GM12873 (cell line): ENCODE measurements at regions not wholly inside any gene's neighbourhood (a gene's known extent, or its start where the extent isn't known, plus 50 kb on each side); places are given as distances from the start of the nearest gene placed in this dataset.

Experiments used
- TF ChIP-seq, protein P1 (sequence below): IDR thresholded peaks from 2 replicates; pipeline ENCODE4 v1.5.1; 2012; ENCODE audit warnings: low read depth, mild to moderate bottlenecking, moderate library complexity, low read length, control low read depth; ENCODE audit not compliant: insufficient read depth; ENCODE audit errors: missing control alignments

DNA sequence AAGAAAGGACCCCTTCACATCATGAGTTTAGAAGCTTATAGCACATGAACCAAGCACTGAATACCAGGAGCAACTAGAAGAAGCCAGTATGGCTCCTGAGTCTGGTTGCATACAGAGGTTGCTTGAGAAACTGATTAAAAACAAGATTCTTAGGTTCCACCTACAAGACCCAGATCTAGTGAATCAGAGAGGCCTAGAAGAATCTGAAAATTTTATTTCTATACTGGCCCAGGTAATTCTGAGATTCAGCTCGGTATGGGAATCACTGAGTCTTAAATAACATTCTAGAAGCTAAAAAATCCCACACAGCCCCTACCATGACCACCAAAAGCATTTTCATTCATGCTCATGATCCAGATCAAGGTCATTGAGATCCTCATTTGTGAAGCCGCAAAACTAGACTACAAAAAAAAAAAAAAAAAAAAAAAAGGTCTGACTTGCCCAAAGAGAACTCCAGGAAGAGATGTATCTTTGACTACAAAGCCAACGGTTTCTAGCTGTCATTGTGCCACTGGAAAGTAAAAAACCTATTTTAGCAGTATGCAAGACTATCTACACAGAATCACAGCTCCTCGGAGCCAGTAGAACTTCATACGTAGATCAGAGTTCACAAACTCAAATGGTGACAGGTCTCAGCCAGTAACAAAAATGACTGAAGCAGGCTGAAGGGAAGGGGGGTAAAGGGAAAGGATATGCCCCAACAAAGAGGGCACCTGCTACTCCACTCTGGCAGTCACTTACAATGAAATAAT, 168.4 kb upstream of the EGLN3 start:
- TF ChIP-seq, protein P1, sequence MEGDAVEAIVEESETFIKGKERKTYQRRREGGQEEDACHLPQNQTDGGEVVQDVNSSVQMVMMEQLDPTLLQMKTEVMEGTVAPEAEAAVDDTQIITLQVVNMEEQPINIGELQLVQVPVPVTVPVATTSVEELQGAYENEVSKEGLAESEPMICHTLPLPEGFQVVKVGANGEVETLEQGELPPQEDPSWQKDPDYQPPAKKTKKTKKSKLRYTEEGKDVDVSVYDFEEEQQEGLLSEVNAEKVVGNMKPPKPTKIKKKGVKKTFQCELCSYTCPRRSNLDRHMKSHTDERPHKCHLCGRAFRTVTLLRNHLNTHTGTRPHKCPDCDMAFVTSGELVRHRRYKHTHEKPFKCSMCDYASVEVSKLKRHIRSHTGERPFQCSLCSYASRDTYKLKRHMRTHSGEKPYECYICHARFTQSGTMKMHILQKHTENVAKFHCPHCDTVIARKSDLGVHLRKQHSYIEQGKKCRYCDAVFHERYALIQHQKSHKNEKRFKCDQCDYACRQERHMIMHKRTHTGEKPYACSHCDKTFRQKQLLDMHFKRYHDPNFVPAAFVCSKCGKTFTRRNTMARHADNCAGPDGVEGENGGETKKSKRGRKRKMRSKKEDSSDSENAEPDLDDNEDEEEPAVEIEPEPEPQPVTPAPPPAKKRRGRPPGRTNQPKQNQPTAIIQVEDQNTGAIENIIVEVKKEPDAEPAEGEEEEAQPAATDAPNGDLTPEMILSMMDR = no peak

DNA sequence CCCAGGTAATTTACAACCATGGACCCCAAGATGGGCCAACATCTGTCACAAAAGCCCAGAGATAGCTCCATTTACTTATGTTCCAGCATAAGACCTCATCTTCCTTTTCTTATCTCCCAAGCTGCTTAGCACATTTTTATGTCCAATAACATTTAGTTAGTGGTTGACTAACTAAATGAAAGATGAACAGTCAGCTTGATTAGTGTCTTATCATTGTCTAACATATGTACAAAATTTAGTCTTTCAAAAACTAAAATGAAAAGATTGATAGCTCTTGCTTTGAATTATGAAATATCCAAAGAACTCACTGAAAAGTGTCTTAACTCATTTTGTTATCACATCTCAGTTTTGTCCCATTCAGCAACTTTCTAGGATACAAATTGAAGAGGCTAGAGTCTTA, 163.1 kb upstream of the EGLN3 start:
- TF ChIP-seq, protein P1 = no peak

DNA sequence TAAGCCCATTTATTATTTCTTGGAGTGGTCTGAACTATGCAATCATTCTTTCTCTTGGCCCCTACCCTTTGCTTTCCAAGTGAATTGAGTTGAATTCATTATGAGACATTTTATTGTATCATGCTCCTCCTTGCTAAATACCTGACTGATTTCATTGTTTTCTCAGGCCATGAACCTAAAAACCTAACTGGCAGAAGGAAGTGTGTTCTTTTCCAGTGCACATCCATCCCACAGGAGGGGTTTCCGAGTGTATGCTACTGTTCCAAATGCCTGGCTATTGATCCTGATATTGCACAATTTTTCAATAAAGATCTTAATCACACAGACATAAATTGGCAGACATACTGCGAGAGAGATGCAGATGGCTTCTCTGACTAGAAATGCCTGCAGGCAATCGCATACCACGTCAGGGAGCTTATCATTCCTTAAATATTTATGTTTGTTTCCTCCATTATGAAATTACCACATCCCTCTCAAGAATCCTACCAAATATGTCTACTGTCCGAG, 162.2 kb upstream of the EGLN3 start:
- TF ChIP-seq, protein P1 = no peak

DNA sequence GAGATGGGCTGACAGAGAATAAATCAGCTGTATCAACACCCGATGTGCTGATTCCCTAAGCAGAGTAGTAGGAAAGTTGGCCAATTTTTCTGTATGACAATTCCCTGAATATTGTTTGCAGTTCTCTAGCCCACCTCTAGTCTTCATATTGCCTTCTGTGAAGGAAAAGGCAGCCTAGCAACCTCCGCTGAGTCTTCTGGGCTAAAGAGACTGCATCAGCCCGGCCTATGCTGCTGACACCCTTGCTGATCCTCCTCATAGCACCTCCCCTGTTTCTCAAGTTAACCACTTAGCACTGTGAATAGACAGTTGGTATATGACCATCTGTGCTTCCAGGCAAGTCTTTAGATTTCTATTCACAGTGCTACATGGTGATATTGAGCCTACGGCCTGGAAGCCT, 161.1 kb upstream of the EGLN3 start:
- TF ChIP-seq, protein P1 = peak; percentile 8

DNA sequence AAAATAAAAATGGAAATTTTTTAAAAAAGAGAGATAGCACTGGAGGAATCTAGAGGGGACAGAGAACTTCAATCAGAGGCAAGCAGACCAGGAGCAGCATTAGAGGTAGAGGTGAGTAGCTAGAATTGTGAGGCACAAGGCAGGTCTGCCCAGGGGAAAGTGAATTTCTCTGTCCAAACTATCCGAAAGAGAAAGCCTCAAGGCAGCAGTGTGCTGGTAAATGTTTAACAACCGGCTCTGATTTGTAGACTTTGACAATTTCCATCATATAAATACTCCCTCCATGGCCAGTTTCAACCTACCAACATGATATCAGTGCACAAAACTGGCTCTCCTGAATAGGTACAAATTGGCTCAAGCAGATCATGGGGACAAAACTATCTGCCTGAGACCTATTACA, 160.6 kb upstream of the EGLN3 start:
- TF ChIP-seq, protein P1 = no peak

DNA sequence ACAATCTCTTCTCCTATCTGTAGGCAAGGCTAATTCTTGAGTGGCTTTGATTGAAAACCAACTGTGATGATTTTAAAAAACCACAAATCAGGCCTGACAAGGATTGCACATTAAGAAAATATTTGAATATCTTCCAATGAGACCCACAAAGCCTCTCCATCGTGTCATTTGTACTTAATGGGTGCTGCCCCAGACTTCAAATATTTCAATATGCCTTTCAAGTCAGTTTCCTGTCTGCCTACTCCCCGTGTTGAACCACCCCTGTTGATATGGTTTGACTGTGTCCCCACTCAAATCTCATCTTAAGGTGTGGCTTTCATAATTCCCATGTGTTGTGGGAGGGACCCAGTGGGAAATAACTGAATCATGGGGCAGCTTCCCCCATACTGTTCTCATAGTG, 159.7 kb upstream of the EGLN3 start:
- TF ChIP-seq, protein P1 = no peak

DNA sequence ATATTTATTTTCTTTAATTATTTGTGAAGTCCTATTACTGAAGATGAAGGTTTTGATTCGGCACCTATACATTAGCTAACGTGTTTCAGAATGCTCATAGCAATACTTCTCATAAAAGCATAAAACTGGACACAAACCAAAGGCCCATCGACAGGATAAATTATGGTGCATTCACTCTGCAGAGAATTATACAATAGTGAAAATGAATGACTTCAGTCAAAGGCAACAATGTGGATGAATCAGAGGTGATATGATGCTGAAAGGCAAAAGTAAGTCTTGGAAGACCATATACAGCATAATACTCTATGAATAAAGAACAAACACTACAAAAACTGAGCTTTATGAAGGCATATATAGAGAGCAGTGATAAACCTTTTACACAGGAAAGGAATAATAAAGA, 156.6 kb upstream of the EGLN3 start:
- TF ChIP-seq, protein P1 = no peak
